Prostate gland (tissue), 2 donors: ENCODE measurements at regions not wholly inside any gene's neighbourhood (a gene's known extent, or its start where the extent isn't known, plus 50 kb on each side); places are given as distances from the start of the nearest gene placed in this dataset.

Experiments used
- DNase-seq: peaks from one replicate; pipeline ENCODE4 v3.0.0-alpha.2; 2019; ENCODE audit warnings: low spot score
- H3K27ac ChIP-seq, 2 donors: fragments of 200-600 bp; sonication (generic); 2 replicates each; pipeline ENCODE4 v1.5.1; 2017 to 2019
- H3K27me3 ChIP-seq: fragments of 200-600 bp; sonication (generic); replicated peaks from 2 replicates; pipeline ENCODE4 v1.5.1; 2019; ENCODE audit not compliant: insufficient read depth
- H3K36me3 ChIP-seq, 2 donors: fragments of 200-600 bp; sonication (generic); 1 replicate in 1 of 2; 2 replicates in 1 of 2; pipeline versions ENCODE4 v1.5.1 to v1.8.1; 2017 to 2019
- H3K4me1 ChIP-seq: fragments of 200-600 bp; sonication (generic); replicated peaks from 2 replicates; pipeline ENCODE4 v1.5.1; 2019
- H3K4me3 ChIP-seq, 2 donors: fragments of 200-600 bp; sonication (generic); 2 replicates each; pipeline ENCODE4 v1.5.1; 2017 to 2019
- H3K9me3 ChIP-seq: fragments of 200-600 bp; sonication (generic); 2 replicates; pipeline ENCODE4 v1.5.1; 2017
- CTCF ChIP-seq, 4 experiments: fragments of 200-600 bp in 2 of 4; fragments of 450-650 bp in 2 of 4; sonication (generic) in 2 of 4; IDR thresholded peaks; 1 replicate in 3 of 4; 2 replicates in 1 of 4; pipeline ENCODE4 v1.5.1; 2016 to 2019; ENCODE audit warnings: antibody characterized with exemption in 4 of 4, mild to moderate bottlenecking in 2 of 4, moderate library complexity in 2 of 4
- POLR2A ChIP-seq: fragments of 450-650 bp; IDR thresholded peaks from one replicate; pipeline ENCODE4 v1.6.1; 2016; ENCODE audit warnings: antibody characterized with exemption, mild to moderate bottlenecking
- POLR2AphosphoS5 ChIP-seq: sonication (generic); formaldehyde crosslinking; IDR thresholded peaks from one replicate; pipeline ENCODE4 v1.6.1; 2017; ENCODE audit warnings: antibody characterized with exemption
- WGBS: methylation state at CpG from one replicate; pipeline ENCODE4 v1.1.5; 2018; 5-methylcytosine and 5-hydroxymethylcytosine counted together
- intact Hi-C: fragments of 100-400 bp; cut with DNase I; formaldehyde crosslinking; loops from one replicate; pipeline ENCODE4 v1.14.2; 2022

- WGBS: 65% methylated on average over 8 of the region's 8 CpGs
- H3K4me1 ChIP-seq: no peaks in the 10 kb centered on the region
- intact Hi-C loops: no loop called here
- no peak overlapping the region for H3K4me3 ChIP-seq
- no peak for DNase-seq
- no peaks in the 10 kb centered on the region for H3K36me3 ChIP-seq
- H3K27me3 ChIP-seq: no peaks in the 10 kb centered on the region
- TF ChIP-seq POLR2AphosphoS5 (no peak), POLR2A (no peak), CTCF (IDR thresholded peaks at IDR 0.05) (no peak)
- H3K27ac ChIP-seq: no peak overlapping the region
- H3K9me3 ChIP-seq: no peaks in the 10 kb centered on the region
These were observed 446.1 kb downstream of the HS3ST3B1 start for GRCh38 chr17:14746822-14747602.

GRCh38 chr17:14745541-14745940 lies 444.7 kb downstream of the HS3ST3B1 start:
- intact Hi-C loops: no loop called here
- TF ChIP-seq POLR2A: no peak
- no peak for TF ChIP-seq POLR2AphosphoS5
- TF ChIP-seq CTCF (IDR thresholded peaks at IDR 0.05): no peak
- no peak for DNase-seq

GRCh38 chr17:14744761-14745473 lies 444.0 kb downstream of the HS3ST3B1 start:
- H3K36me3 ChIP-seq: no peaks in the 10 kb centered on the region
- no peak for TF ChIP-seq CTCF (IDR thresholded peaks at IDR 0.05)
- TF ChIP-seq POLR2AphosphoS5: no peak
- TF ChIP-seq POLR2A: no peak
- WGBS: 91% methylated on average over 4 of the region's 4 CpGs
- no peaks in the 10 kb centered on the region for H3K9me3 ChIP-seq
- H3K4me1 ChIP-seq: no peaks in the 10 kb centered on the region
- H3K4me3 ChIP-seq: no peak overlapping the region
- no peak overlapping the region for H3K27ac ChIP-seq
- no peaks in the 10 kb centered on the region for H3K27me3 ChIP-seq
- DNase-seq: no peak
- intact Hi-C loops: no loop called here

More at GRCh38 chr17:14745541-14745940, 444.7 kb downstream of the HS3ST3B1 start:
- Histone ChIP-seq H3K27ac (no peak overlapping the region), H3K27me3 (no peaks in the 10 kb centered on the region), H3K9me3 (no peaks in the 10 kb centered on the region), H3K4me1 (no peaks in the 10 kb centered on the region), H3K36me3 (no peaks in the 10 kb centered on the region), H3K4me3 (no peak overlapping the region)
- WGBS: 91% methylated on average over 1 of the region's 1 CpG

- intact Hi-C loops: no loop called here
- 89% methylated on average over 8 of the region's 8 CpGs for WGBS
These were observed 440.6 kb downstream of the HS3ST3B1 start for GRCh38 chr17:14741491-14741890.

More at GRCh38 chr17:14741491-14741890, 440.6 kb downstream of the HS3ST3B1 start:
- Histone ChIP-seq H3K27ac (no peak overlapping the region), H3K4me3 (no peak overlapping the region), H3K4me1 (no peaks in the 10 kb centered on the region), H3K27me3 (no peaks in the 10 kb centered on the region), H3K36me3 (no peaks in the 10 kb centered on the region), H3K9me3 (no peaks in the 10 kb centered on the region)
- no peak for DNase-seq
- TF ChIP-seq CTCF (IDR thresholded peaks at IDR 0.05) (no peak), POLR2A (no peak), POLR2AphosphoS5 (no peak)
